K562 (cell line): ENCODE measurements at regions not wholly inside any gene's neighbourhood (a gene's known extent, or its start where the extent isn't known, plus 50 kb on each side); places are given as distances from the start of the nearest gene placed in this dataset.

Experiments
- ATAC-seq: fragments of 200-7000 bp; cut with Tn5 transposase; 3 replicates; pipeline ENCODE4 v1.9.1; 2020; ENCODE audit warnings: moderate library complexity
- BruUV-seq: library from RNA; stranded (reverse); fragments of 400-500 nt; replicated peaks from 2 replicates; lab custom pipeline; 2021; lab: Mats Ljungman, UMichigan
- CTCF ChIA-PET: fragments of 300-600 bp; formaldehyde crosslinking; extraction: SDS; loops from one replicate; lab custom pipeline; 2021; ENCODE audit warnings: low intra/inter-chr PET ratio; lab: Yijun Ruan, JAX
- POLR2A ChIA-PET: fragments of 300-600, 350-650 bp; sonication (Branson Sonifier 250); formaldehyde crosslinking; extraction: SDS; loops from one replicate; lab custom pipeline; 2021; ENCODE audit warnings: antibody characterized with exemption, inconsistent platforms; lab: Yijun Ruan, JAX
- DNase-seq, 4 experiments: peaks; one replicate each; pipeline versions ENCODE4 v3.0.0 to v3.0.0-alpha.2; 2011 to 2018; ENCODE audit warnings: low spot score in 3 of 4, mixed read lengths in 3 of 4; ENCODE audit errors: extremely low read depth in 1 of 4
- FAIRE-seq: peaks from 2 replicates; lab custom pipeline; 2011; peaks lifted over from hg19 to GRCh38; lab: Jason Lieb, UNC
- H2AFZ ChIP-seq: 2 replicates; pipeline ENCODE4 v1.6.0; 2011; ENCODE audit warnings: low read depth, low read length, control low read depth, inconsistent platforms
- H3K27ac ChIP-seq: fragments of 200-600 bp; 3 replicates; pipeline ENCODE4 v1.8.0; 2011; ENCODE audit warnings: low read depth, mild to moderate bottlenecking, control low read depth, inconsistent platforms, low read length, moderate library complexity, mixed read lengths; ENCODE audit errors: extremely low read depth
- H3K27me3 ChIP-seq, 2 experiments: fragments of 300-600 bp in 1 of 2; 2 replicates in 1 of 2; 3 replicates in 1 of 2; pipeline versions ENCODE4 v1.6.0 to v1.8.0; 2011; ENCODE audit warnings: inconsistent platforms in 2 of 2, low read length in 2 of 2, mild to moderate bottlenecking in 1 of 2, mixed read lengths in 1 of 2, moderate library complexity in 1 of 2; ENCODE audit not compliant: control insufficient read depth in 2 of 2, insufficient read depth in 2 of 2
- H3K36me3 ChIP-seq: fragments of 300-600 bp; 3 replicates; pipeline ENCODE4 v1.8.0; 2011; ENCODE audit warnings: mild to moderate bottlenecking, low read length, inconsistent platforms; ENCODE audit not compliant: control insufficient read depth, insufficient read depth
- H3K4me1 ChIP-seq, 2 experiments: fragments of 200-600 bp in 1 of 2; replicated peaks in 1 of 2; 2 replicates in 1 of 2; 3 replicates in 1 of 2; pipeline versions ENCODE4 v1.5.1 to v1.8.0; 2011; ENCODE audit warnings: inconsistent platforms in 2 of 2, low read length in 2 of 2, mild to moderate bottlenecking in 1 of 2, mixed read lengths in 1 of 2, moderate library complexity in 1 of 2; ENCODE audit not compliant: control insufficient read depth in 2 of 2, insufficient read depth in 2 of 2
- H3K4me2 ChIP-seq: 2 replicates; pipeline ENCODE4 v1.6.1; 2011; ENCODE audit warnings: low read length, control low read depth, inconsistent platforms, mixed read lengths; ENCODE audit not compliant: insufficient read depth
- H3K4me3 ChIP-seq: fragments of 200-600 bp; sonication (generic), shearing (Covaris generic); 2 replicates; pipeline ENCODE4 v1.5.1; 2016; ENCODE audit warnings: control low read depth, inconsistent platforms
- H3K79me2 ChIP-seq: fragments of 200-600 bp; 3 replicates; pipeline ENCODE4 v1.8.0; 2011; ENCODE audit warnings: low read length, inconsistent platforms; ENCODE audit not compliant: control insufficient read depth, insufficient read depth
- H3K9ac ChIP-seq, 2 experiments: 2 replicates each; pipeline versions ENCODE4 v1.6.0 to v1.6.1; 2011; ENCODE audit warnings: low read depth in 2 of 2, low read length in 2 of 2, control low read depth in 1 of 2, inconsistent platforms in 1 of 2, mild to moderate bottlenecking in 1 of 2, mixed read lengths in 1 of 2; ENCODE audit not compliant: insufficient read depth in 1 of 2
- H3K9me1 ChIP-seq: one replicate; pipeline ENCODE4 v1.6.0; 2011; ENCODE audit warnings: inconsistent platforms, mild to moderate bottlenecking, low read length, moderate library complexity; ENCODE audit not compliant: control insufficient read depth, insufficient read depth
- H3K9me3 ChIP-seq: replicated peaks from 2 replicates; pipeline ENCODE4 v1.5.1; 2011; ENCODE audit warnings: low read depth, low read length, inconsistent platforms; ENCODE audit not compliant: control insufficient read depth, insufficient read depth
- H4K20me1 ChIP-seq: replicated peaks from 2 replicates; pipeline ENCODE4 v1.6.1; 2011; ENCODE audit warnings: low read length, inconsistent platforms, mixed read lengths; ENCODE audit not compliant: control insufficient read depth, insufficient read depth
- BRF1 ChIP-seq: IDR thresholded peaks from 3 replicates; pipeline ENCODE4 v1.6.1; 2011; ENCODE audit warnings: borderline replicate concordance, mild to moderate bottlenecking; ENCODE audit not compliant: insufficient read length; ENCODE audit errors: extremely low read depth
- ESRRA ChIP-seq: fragments of 450-650 bp; IDR thresholded peaks from 2 replicates; pipeline ENCODE4 v1.6.1; 2014; ENCODE audit warnings: low read depth, mild to moderate bottlenecking, moderate library complexity, borderline replicate concordance
- HDAC8 ChIP-seq: fragments of 450-650 bp; IDR thresholded peaks from 2 replicates; pipeline ENCODE4 v1.6.1; 2016; ENCODE audit warnings: mild to moderate bottlenecking, missing genetic modification characterization, moderate library complexity, missing compliant biosample characterization
- MTF1 ChIP-seq: fragments of 250-450 bp; sonication (Bioruptor Pico); IDR thresholded peaks from 2 replicates; pipeline ENCODE4 v1.9.0; 2021; ENCODE audit warnings: moderate library complexity, mild to moderate bottlenecking, inconsistent platforms, borderline replicate concordance
- NCOR1 ChIP-seq: fragments of 450-650 bp; IDR thresholded peaks from 2 replicates; pipeline ENCODE4 v1.6.1; 2016; ENCODE audit warnings: mild to moderate bottlenecking, moderate library complexity
- NFE2L1 ChIP-seq: fragments of 450-650 bp; IDR thresholded peaks from 2 replicates; pipeline ENCODE4 v1.6.1; 2016; ENCODE audit warnings: missing genetic modification characterization, low read depth, mild to moderate bottlenecking, missing compliant biosample characterization, moderate library complexity, borderline replicate concordance
- PHTF2 ChIP-seq: fragments of 250-450 bp; sonication (Bioruptor Pico); IDR thresholded peaks from 2 replicates; pipeline ENCODE4 v1.5.0; 2021; ENCODE audit warnings: mild to moderate bottlenecking
- TFAP4 ChIP-seq: sonication (generic); formaldehyde crosslinking; IDR thresholded peaks from 2 replicates; pipeline ENCODE4 v1.8.0; 2022; ENCODE audit warnings: missing genetic modification reagents, mild to moderate bottlenecking, moderate library complexity, borderline replicate concordance
- XRCC3 ChIP-seq: fragments of 450-650 bp; IDR thresholded peaks from 2 replicates; pipeline ENCODE4 v1.6.1; 2017; ENCODE audit warnings: mild to moderate bottlenecking, moderate library complexity
- ZNF184 ChIP-seq: sonication (generic); formaldehyde crosslinking; IDR thresholded peaks from 2 replicates; pipeline ENCODE4 v1.5.0; 2020; ENCODE audit warnings: missing genetic modification reagents
- ZNF212 ChIP-seq: fragments of 450-650 bp; formaldehyde crosslinking; IDR thresholded peaks from 2 replicates; pipeline ENCODE4 v1.4.0; 2020; ENCODE audit warnings: mild to moderate bottlenecking
- ZNF239 ChIP-seq: fragments of 250-450 bp; sonication (Bioruptor Pico); IDR thresholded peaks from 2 replicates; pipeline ENCODE4 v1.4.0; 2020; ENCODE audit warnings: mild to moderate bottlenecking
- ZNF316 ChIP-seq: fragments of 450-650 bp; IDR thresholded peaks from 2 replicates; pipeline ENCODE4 v1.6.1; 2016
- WGBS: fragments of 100-300 bp; shearing (Covaris generic); methylation state at CpG from one replicate; pipeline ENCODE4 v1.1.6; 2016; ENCODE audit warnings: low coverage, mixed read lengths; ENCODE audit not compliant: insufficient coverage; ENCODE audit errors: missing lambda C conversion rate; 5-methylcytosine and 5-hydroxymethylcytosine counted together
- in situ Hi-C: fragments of 300-500 bp; cut with MboI; formaldehyde crosslinking; loops from 4 replicates; pipeline ENCODE4 v1.15.0; 2018; ENCODE audit warnings: inconsistent platforms, mixed read lengths
- intact Hi-C: fragments of 100-400 bp; cut with micrococcal nuclease; formaldehyde crosslinking; loops from 2 replicates; pipeline ENCODE4 v1.14.2; 2022
- TF ChIP-seq, protein P1 (sequence below): sonication (generic); formaldehyde crosslinking; IDR thresholded peaks from 2 replicates; pipeline ENCODE4 v1.8.0; 2022; ENCODE audit warnings: mild to moderate bottlenecking, missing genetic modification reagents

DNA sequence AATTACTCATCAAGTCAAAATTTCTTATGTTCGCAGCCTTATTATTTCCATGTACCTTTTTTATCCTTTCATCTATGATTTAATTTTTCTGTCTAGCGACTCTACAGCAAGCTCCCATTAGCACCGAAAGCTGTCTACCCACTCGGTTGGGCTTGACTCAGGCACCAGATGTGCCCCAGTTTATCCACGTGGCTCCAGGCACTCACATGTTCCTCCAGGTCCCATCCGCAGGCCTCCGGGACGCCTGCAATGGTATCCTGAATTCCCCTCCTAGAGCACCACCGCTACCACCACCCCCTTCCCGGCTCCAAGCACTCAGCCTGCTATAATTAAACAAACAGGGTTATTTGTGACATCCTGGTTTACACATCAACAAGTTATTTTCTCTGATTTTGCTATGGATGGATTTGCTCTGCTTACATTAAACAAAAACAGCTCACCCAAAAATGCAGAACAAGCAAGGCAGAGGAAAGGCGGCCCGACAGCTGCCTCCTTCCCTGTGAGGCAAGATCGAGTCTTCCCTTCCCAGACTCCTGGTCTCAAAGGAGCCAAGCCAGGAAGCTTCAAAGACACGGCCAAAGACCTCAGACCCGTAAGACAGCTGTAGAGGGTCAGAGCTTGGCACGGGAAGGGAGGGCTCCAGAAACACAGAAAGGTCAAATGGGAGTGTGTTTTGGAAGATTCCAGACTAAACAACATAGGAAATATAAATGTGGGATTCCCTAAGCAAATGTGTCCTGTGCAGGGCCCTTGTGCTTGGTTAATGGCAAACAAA lies 253.8 kb downstream of the TTC8 start:
- Histone ChIP-seq H2AFZ (no peak overlapping the region), H3K36me3 (no peaks in the 10 kb centered on the region), H4K20me1 (no peaks in the 10 kb centered on the region), H3K9ac (no peak overlapping the region), H3K9me3 (no peaks in the 10 kb centered on the region)
- ChIA-PET CTCF (no interaction called here), POLR2A (interaction anchor here (0.7 kb wide), 1 partner anchor 11 kb away, joined by 3 read pairs; no protein-coding TSS in a partner anchor)
- in situ Hi-C loops (no loop called here), intact Hi-C loops (no loop called here)
- 4% methylated on average over 15 of the region's 16 CpGs for WGBS
- FAIRE-seq, result no peak
- TF ChIP-seq NCOR1 (no peak), HDAC8 (tag) (no peak), NFE2L1 (tag) (no peak), BRF1 (no peak), ZNF316 (no peak), TFAP4 (CRISPR knock-in tag) (no peak), PHTF2 (CRISPR knock-in tag) (no peak), ESRRA (no peak), XRCC3 (no peak), MTF1 (no peak), ZNF184 (CRISPR knock-in tag) (no peak), ZNF212 (CRISPR knock-in tag) (no peak), ZNF239 (CRISPR knock-in tag) (no peak)
- TF ChIP-seq, protein P1, sequence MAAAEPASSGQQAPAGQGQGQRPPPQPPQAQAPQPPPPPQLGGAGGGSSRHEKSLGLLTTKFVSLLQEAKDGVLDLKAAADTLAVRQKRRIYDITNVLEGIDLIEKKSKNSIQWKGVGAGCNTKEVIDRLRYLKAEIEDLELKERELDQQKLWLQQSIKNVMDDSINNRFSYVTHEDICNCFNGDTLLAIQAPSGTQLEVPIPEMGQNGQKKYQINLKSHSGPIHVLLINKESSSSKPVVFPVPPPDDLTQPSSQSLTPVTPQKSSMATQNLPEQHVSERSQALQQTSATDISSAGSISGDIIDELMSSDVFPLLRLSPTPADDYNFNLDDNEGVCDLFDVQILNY (CRISPR knock-in tag), result no peak
- TF ChIP-seq, all 486 proteins: peak for 0
- Histone ChIP-seq H3K79me2 (no peaks in the 10 kb centered on the region), H3K4me2 (no peak overlapping the region), H3K9me1 (no peaks in the 10 kb centered on the region), H3K27me3 (peaks cover 0 to 9% of the 10 kb centered on the region in 2 experiments; a peak in 2 of 5 replicates), H3K4me1 (no peaks in the 10 kb centered on the region), H3K4me3 (no peak overlapping the region), H3K27ac (no peak overlapping the region)
- no peak for DNase-seq
- no peak for ATAC-seq
- BruUV-seq, result no TSS peak
